ENCODE measurements at regions not wholly inside any gene's neighbourhood (a gene's known extent, or its start where the extent isn't known, plus 50 kb on each side); places are given as distances from the start of the nearest gene placed in this dataset.

DNA sequence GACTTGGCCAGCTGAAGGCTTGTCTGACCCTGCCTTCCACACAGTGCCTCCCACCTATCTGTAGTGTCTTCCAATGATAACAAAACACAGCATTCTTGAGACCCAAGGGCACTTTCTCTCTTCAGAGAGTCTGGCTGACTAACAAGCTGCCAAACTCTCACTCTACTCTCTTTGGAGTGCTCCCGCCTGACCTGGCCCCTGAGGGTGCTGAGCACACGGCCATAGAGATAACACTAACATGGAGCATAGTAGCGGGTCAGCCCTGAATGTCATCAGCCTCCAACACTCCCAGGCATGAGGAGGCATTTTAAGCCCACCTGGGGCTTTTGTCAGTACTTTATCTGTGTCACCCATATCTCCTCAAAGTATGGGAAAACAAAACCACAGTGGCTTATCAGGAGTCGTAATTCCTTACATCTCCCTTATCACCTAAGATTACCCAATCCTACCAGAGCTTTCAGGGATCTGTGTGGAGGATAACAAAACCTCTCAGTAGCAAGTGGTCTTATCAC, 160.3 kb upstream of the TCF4 start:
- Histone ChIP-seq H3K14ac (ENCODE audit: insufficient read length) (no peak overlapping the region), H3K27ac (ENCODE audit: low read depth, low read length) (no peak overlapping the region), H2BK5ac (ENCODE audit: low read depth, low read length) (no peak overlapping the region), H3K4me2 (ENCODE audit: insufficient read depth in 1 of 2, low read depth in 2 of 2, low read length in 2 of 2) (no peak overlapping the region), H3K56ac (replicated peaks; ENCODE audit: insufficient read length, low read depth, low read length) (no peak overlapping the region), H3K4me3 (ENCODE audit: extremely low read depth in 1 of 4, insufficient read depth in 2 of 4, low read depth in 3 of 4, low read length in 4 of 4) (no peak overlapping the region), H2AFZ (ENCODE audit: low read length) (no peak overlapping the region), H3K18ac (ENCODE audit: extremely low read depth, low read length) (no peak overlapping the region), H3K23me2 (ENCODE audit: low read depth, low read length) (no peaks in the 10 kb centered on the region), H3K79me1 (ENCODE audit: low read depth, low read length) (no peaks in the 10 kb centered on the region), H3K9me3 (ENCODE audit: insufficient read depth in 2 of 2, low read depth in 1 of 2, low read length in 1 of 2) (no peaks in the 10 kb centered on the region), H3K9ac (replicated peaks in 1 of 4; ENCODE audit: extremely low read depth in 1 of 4, low read depth in 3 of 4, low read length in 3 of 4) (no peak overlapping the region), H3K4ac (replicated peaks; ENCODE audit: insufficient read length, low read depth, low read length) (no peak overlapping the region), H3K36me3 (ENCODE audit: control insufficient read depth in 2 of 4, insufficient read depth in 4 of 4, low read length in 3 of 4) (no peaks in the 10 kb centered on the region), H3K27me3 (replicated peaks in 1 of 4; ENCODE audit: control insufficient read depth in 3 of 4, extremely low read depth in 1 of 4, insufficient read depth in 3 of 4, low read length in 3 of 4) (no peaks in the 10 kb centered on the region), H2BK120ac (replicated peaks; ENCODE audit: low read depth, low read length) (no peak overlapping the region), H2BK20ac (ENCODE audit: low read length) (no peak overlapping the region), H3K4me1 (replicated peaks in 1 of 4; ENCODE audit: control insufficient read depth in 3 of 4, insufficient read depth in 4 of 4, low read length in 3 of 4) (no peaks in the 10 kb centered on the region), H4K91ac (replicated peaks; ENCODE audit: insufficient read length, low read length) (no peak overlapping the region), H3K79me2 (ENCODE audit: control insufficient read depth in 1 of 2, insufficient read depth in 2 of 2, low read length in 2 of 2) (no peaks in the 10 kb centered on the region), H4K8ac (ENCODE audit: extremely low read depth, insufficient read depth, low read length) (no peak overlapping the region), H4K5ac (ENCODE audit: insufficient read length, low read depth, low read length) (no peak overlapping the region), H2BK12ac (ENCODE audit: low read depth, low read length) (no peak overlapping the region), H2BK15ac (ENCODE audit: low read length) (no peak overlapping the region), H4K20me1 (replicated peaks in 1 of 2; ENCODE audit: control insufficient read depth in 1 of 2, insufficient read depth in 2 of 2, low read length in 2 of 2) (no peaks in the 10 kb centered on the region), H3K23ac (ENCODE audit: insufficient read length) (no peak overlapping the region), H2AK5ac (ENCODE audit: low read depth, low read length) (no peak overlapping the region)
- no peak for DNase-seq (ENCODE audit: low read depth in 1 of 2, low spot score in 2 of 2)
- TF ChIP-seq, protein P1, sequence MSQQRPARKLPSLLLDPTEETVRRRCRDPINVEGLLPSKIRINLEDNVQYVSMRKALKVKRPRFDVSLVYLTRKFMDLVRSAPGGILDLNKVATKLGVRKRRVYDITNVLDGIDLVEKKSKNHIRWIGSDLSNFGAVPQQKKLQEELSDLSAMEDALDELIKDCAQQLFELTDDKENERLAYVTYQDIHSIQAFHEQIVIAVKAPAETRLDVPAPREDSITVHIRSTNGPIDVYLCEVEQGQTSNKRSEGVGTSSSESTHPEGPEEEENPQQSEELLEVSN (IDR thresholded peaks at IDR 0.05) = no peak
- no peak for TF ChIP-seq SIRT6 (IDR thresholded peaks at IDR 0.05; ENCODE audit: low read length)
- POLR2A ChIA-PET (ENCODE audit: partially characterized antibody) = no interaction called here
- 98% methylated on average over 4 of the region's 4 CpGs; no CpG with 5 or more reads in 1 of the 2 experiments for WGBS, 2 experiments (ENCODE audit: extremely low coverage in 1 of 2, insufficient coverage in 1 of 2, insufficient read length in 1 of 2, insufficient replicate concordance in 2 of 2, low coverage in 1 of 2, low lambda C conversion rate in 2 of 2, missing lambda C conversion rate in 1 of 2)
- FAIRE-seq = no peak
- CTCF ChIA-PET (ENCODE audit: partially characterized antibody) = interaction anchor here (0.7 to 1.2 kb wide), 2 partner anchors 150 to 196 kb away, joined by 3 read pairs; no protein-coding TSS in a partner anchor

Measured in H1 (cell line).